ENCODE measurements at regions not wholly inside any gene's neighbourhood (a gene's known extent, or its start where the extent isn't known, plus 50 kb on each side); places are given as distances from the start of the nearest gene placed in this dataset.

DNA sequence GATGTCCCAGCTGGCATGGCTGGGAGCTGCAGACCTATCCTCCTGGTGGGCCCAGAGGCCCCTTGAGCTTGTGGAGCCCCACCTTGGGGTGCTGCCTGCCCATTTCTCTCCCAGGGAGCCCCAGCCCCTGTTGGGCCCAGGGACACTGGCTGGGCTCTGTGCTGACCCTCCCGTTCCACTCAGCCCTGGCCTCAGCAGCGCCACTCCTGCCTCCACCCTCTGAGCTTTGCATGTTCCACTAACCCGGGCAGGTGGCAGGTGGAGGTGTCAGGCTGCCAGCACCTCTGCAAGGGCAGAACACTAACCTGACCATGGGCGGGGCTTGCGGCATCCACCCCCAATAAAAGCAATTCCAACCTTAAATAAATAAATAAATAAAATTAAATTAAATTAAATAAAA lies 299.2 kb downstream of the LRIG3 start:
- Mint-ChIP-seq H3K9me3 (ENCODE audit: unreplicated experiment) (peaks cover 15% of the 10 kb centered on the region), H3K4me1 (ENCODE audit: unreplicated experiment) (peaks cover 6% of the 10 kb centered on the region), H3K27ac (ENCODE audit: unreplicated experiment) (no peak overlapping the region), H3K36me3 (ENCODE audit: unreplicated experiment) (peaks cover 8% of the 10 kb centered on the region), H3K27me3 (ENCODE audit: unreplicated experiment) (no peaks in the 10 kb centered on the region), H3K4me3 (ENCODE audit: unreplicated experiment) (no peak overlapping the region)
- no peak for DNase-seq (ENCODE audit: extremely low spot score, unreplicated experiment)
- TF ChIP-seq, protein P1, sequence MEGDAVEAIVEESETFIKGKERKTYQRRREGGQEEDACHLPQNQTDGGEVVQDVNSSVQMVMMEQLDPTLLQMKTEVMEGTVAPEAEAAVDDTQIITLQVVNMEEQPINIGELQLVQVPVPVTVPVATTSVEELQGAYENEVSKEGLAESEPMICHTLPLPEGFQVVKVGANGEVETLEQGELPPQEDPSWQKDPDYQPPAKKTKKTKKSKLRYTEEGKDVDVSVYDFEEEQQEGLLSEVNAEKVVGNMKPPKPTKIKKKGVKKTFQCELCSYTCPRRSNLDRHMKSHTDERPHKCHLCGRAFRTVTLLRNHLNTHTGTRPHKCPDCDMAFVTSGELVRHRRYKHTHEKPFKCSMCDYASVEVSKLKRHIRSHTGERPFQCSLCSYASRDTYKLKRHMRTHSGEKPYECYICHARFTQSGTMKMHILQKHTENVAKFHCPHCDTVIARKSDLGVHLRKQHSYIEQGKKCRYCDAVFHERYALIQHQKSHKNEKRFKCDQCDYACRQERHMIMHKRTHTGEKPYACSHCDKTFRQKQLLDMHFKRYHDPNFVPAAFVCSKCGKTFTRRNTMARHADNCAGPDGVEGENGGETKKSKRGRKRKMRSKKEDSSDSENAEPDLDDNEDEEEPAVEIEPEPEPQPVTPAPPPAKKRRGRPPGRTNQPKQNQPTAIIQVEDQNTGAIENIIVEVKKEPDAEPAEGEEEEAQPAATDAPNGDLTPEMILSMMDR (IDR thresholded peaks at IDR 0.05), result no peak

DNA sequence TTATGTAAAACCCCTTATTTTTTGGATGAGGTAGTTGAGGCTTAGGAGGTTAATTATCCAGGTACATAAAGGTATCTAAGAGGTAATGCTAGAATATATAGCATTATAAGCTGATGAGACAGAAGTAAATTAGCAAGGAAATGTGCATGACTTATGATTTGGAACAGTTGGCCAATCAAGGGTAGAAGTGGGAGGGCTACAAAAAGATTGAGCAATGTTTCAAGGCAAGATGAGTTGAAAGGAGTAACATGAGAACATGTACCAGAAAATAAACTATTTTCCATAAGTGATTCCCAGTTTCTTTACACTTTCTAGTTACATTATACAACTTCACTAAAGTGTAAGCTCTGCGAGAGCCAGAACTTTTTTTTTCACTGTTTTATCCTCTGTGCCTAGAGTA lies 290.9 kb downstream of the LRIG3 start:
- H3K4me3 Mint-ChIP-seq (ENCODE audit: unreplicated experiment), result no peak overlapping the region
- TF ChIP-seq, protein P1 (IDR thresholded peaks at IDR 0.05), result no peak
- peaks cover 21% of the 10 kb centered on the region for H3K4me1 Mint-ChIP-seq (ENCODE audit: unreplicated experiment)
- peaks cover 8% of the 10 kb centered on the region for H3K36me3 Mint-ChIP-seq (ENCODE audit: unreplicated experiment)
- peaks cover 16% of the 10 kb centered on the region for H3K9me3 Mint-ChIP-seq (ENCODE audit: unreplicated experiment)
- H3K27ac Mint-ChIP-seq (ENCODE audit: unreplicated experiment), result peak overlapping the region; percentile 9
- no peak for DNase-seq (ENCODE audit: extremely low spot score, unreplicated experiment)
- H3K27me3 Mint-ChIP-seq (ENCODE audit: unreplicated experiment), result no peaks in the 10 kb centered on the region

DNA sequence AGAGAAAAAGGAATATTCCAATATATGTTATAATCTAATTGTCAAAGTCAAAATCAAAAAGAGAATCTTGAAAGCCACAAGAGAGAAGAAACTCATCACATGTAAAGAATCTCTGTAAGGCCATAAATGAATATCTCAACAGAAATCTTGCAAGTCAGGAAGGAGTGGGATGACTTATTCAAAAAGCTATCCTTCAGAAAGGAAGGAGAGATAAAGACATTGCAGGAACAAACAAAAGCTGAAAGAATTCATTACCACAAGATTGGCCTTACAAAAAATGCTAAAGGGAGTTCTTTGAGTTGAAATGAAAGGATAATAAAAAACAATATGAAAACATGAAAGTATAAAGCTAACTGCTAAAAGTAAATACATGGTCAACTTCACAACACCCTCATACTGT lies 286.8 kb downstream of the LRIG3 start:
- Mint-ChIP-seq H3K9me3 (ENCODE audit: unreplicated experiment) (peaks cover 15% of the 10 kb centered on the region), H3K36me3 (ENCODE audit: unreplicated experiment) (peaks cover 6% of the 10 kb centered on the region), H3K27ac (ENCODE audit: unreplicated experiment) (peak overlapping the region; percentile 28), H3K27me3 (ENCODE audit: unreplicated experiment) (no peaks in the 10 kb centered on the region), H3K4me3 (ENCODE audit: unreplicated experiment) (no peak overlapping the region), H3K4me1 (ENCODE audit: unreplicated experiment) (peaks cover 25% of the 10 kb centered on the region)
- DNase-seq (ENCODE audit: extremely low spot score, unreplicated experiment), result no peak
- TF ChIP-seq, protein P1 (IDR thresholded peaks at IDR 0.05), result no peak

DNA sequence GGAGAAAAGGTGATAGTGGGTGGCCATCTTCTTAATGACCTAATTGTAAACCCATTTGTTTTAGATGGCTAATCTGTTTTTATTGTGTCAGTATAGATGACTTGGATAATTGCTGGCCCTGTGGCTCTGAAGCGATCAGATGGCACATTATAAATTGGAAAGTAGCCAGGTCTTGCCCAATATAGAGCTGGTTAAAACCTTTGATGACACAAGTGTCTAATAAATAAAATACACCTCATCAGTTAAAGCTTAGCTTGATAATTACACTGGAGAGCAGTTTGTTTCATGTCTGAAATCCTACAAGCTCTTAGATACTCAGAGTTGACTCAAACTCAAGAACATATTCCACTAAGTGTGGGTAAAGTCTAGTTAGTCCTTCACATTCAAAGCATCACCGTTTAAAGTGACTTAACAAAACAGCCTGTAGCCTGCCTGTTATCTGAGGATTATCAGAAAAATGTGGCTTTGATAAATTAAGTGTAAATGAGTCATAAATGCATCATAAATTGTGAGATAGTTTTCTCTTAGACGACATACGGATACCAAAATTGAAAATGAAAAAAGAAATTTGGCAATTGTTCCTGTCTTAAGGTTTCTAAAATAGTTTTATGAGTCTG lies 280.9 kb downstream of the LRIG3 start:
- H3K4me3 Mint-ChIP-seq (ENCODE audit: unreplicated experiment), result no peak overlapping the region
- no peak for DNase-seq (ENCODE audit: extremely low spot score, unreplicated experiment)
- peaks cover 6% of the 10 kb centered on the region for H3K9me3 Mint-ChIP-seq (ENCODE audit: unreplicated experiment)
- TF ChIP-seq, protein P1 (IDR thresholded peaks at IDR 0.05), result no peak
- no peak overlapping the region for H3K27ac Mint-ChIP-seq (ENCODE audit: unreplicated experiment)
- peaks cover 29% of the 10 kb centered on the region for H3K4me1 Mint-ChIP-seq (ENCODE audit: unreplicated experiment)
- no peaks in the 10 kb centered on the region for H3K27me3 Mint-ChIP-seq (ENCODE audit: unreplicated experiment)
- H3K36me3 Mint-ChIP-seq (ENCODE audit: unreplicated experiment), result peaks cover 4% of the 10 kb centered on the region

DNA sequence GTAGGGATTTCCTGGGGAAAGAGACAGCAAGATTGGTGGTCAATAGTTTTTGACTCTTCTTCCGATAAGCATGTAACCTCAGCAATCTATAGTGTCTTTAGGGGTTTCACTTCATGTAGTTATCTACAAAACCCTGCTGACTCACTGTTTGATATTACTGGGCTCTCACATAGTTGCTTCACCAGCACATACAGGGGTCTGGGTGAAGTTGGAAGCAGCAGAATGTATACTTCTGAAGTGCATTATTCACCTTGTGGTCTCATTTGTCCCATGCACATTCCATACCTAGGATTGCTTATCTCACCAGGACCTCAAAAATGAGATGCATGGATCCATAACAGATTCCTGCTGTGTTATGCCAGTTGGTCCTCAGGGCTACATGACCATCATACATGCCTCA lies 280.0 kb downstream of the LRIG3 start:
- Mint-ChIP-seq H3K27me3 (ENCODE audit: unreplicated experiment) (no peaks in the 10 kb centered on the region), H3K4me1 (ENCODE audit: unreplicated experiment) (peaks cover 28% of the 10 kb centered on the region), H3K9me3 (ENCODE audit: unreplicated experiment) (peaks cover 6% of the 10 kb centered on the region), H3K27ac (ENCODE audit: unreplicated experiment) (no peak overlapping the region), H3K36me3 (ENCODE audit: unreplicated experiment) (peaks cover 4% of the 10 kb centered on the region), H3K4me3 (ENCODE audit: unreplicated experiment) (no peak overlapping the region)
- TF ChIP-seq, protein P1 (IDR thresholded peaks at IDR 0.05), result no peak
- DNase-seq (ENCODE audit: extremely low spot score, unreplicated experiment), result no peak

All from osteocyte (in vitro differentiated cells).